Caco-2 (cell line): ENCODE measurements at regions not wholly inside any gene's neighbourhood (a gene's known extent, or its start where the extent isn't known, plus 50 kb on each side); places are given as distances from the start of the nearest gene placed in this dataset.

Experiments
- BruUV-seq: library from RNA; stranded (reverse); fragments of 400-500 nt; replicated peaks from 2 replicates; lab custom pipeline; 2021; lab: Mats Ljungman, UMichigan
- CTCF ChIA-PET: fragments of 300-600 bp; sonication (Branson Sonifier 250); formaldehyde crosslinking; loops from one replicate; lab custom pipeline; 2022; ENCODE audit warnings: antibody characterized with exemption; lab: Charles Lee
- POLR2A ChIA-PET: fragments of 300-600 bp; sonication (Branson Sonifier 250); formaldehyde crosslinking; loops from one replicate; lab custom pipeline; 2022; ENCODE audit warnings: antibody characterized with exemption; lab: Charles Lee
- DNase-seq, 2 experiments: peaks; one replicate each; pipeline versions ENCODE4 v3.0.0 to v3.0.0-alpha.2; 2020 to 2022
- H3K27me3 ChIP-seq: replicated peaks from 2 replicates; pipeline ENCODE4 v1.6.0; 2011; ENCODE audit warnings: low read length; ENCODE audit not compliant: control insufficient read depth, insufficient read depth
- H3K36me3 ChIP-seq: 2 replicates; pipeline ENCODE4 v1.5.1; 2011; ENCODE audit warnings: low read length; ENCODE audit not compliant: control insufficient read depth, insufficient read depth
- H3K4me1 ChIP-seq: fragments of 250-450 bp; sonication (Bioruptor Pico); 2 replicates; pipeline ENCODE4 v1.5.1; 2020; ENCODE audit warnings: mild to moderate bottlenecking
- H3K4me3 ChIP-seq: 2 replicates; pipeline ENCODE4 v1.5.1; 2011; ENCODE audit warnings: low read depth, mild to moderate bottlenecking, control low read depth, low read length
- H3K9me3 ChIP-seq: fragments of 250-450 bp; sonication (Bioruptor Pico); 2 replicates; pipeline ENCODE4 v1.5.1; 2020; ENCODE audit warnings: mild to moderate bottlenecking, moderate library complexity
- H3K27ac Mint-ChIP-seq: one replicate; pipeline ENCODE4 v1.8.0; 2022; ENCODE audit warnings: mixed read lengths; ENCODE audit not compliant: unreplicated experiment
- H3K27me3 Mint-ChIP-seq: one replicate; pipeline ENCODE4 v1.8.0; 2022; ENCODE audit warnings: mixed read lengths; ENCODE audit not compliant: insufficient read depth, unreplicated experiment
- H3K36me3 Mint-ChIP-seq: one replicate; pipeline ENCODE4 v1.8.0; 2022; ENCODE audit warnings: mild to moderate bottlenecking, mixed read lengths; ENCODE audit not compliant: insufficient read depth, unreplicated experiment
- H3K4me1 Mint-ChIP-seq: one replicate; pipeline ENCODE4 v1.8.0; 2022; ENCODE audit warnings: low read depth, mixed read lengths; ENCODE audit not compliant: unreplicated experiment
- H3K4me3 Mint-ChIP-seq: one replicate; pipeline ENCODE4 v1.8.0; 2022; ENCODE audit warnings: mild to moderate bottlenecking, moderate library complexity, mixed read lengths; ENCODE audit not compliant: unreplicated experiment
- H3K9me3 Mint-ChIP-seq: one replicate; pipeline ENCODE4 v1.8.0; 2022; ENCODE audit warnings: mixed read lengths; ENCODE audit not compliant: unreplicated experiment
- CTCF ChIP-seq, 2 experiments: fragments of 200-600 bp in 1 of 2; IDR thresholded peaks; 1 replicate in 1 of 2; 2 replicates in 1 of 2; pipeline versions ENCODE4 v1.5.1 to v1.8.0; 2011 to 2022; ENCODE audit warnings: antibody characterized with exemption in 1 of 2, control low read depth in 1 of 2, inconsistent platforms in 1 of 2, low read depth in 1 of 2, low read length in 1 of 2, mild to moderate bottlenecking in 1 of 2, moderate library complexity in 1 of 2; ENCODE audit not compliant: insufficient read depth in 1 of 2, severe bottlenecking in 1 of 2, unreplicated experiment in 1 of 2
- intact Hi-C: fragments of 100-400 bp; cut with micrococcal nuclease; formaldehyde crosslinking; loops from one replicate; pipeline ENCODE4 v1.10.0; 2022; ENCODE audit not compliant: unreplicated experiment

GRCh38 chr9:121599872-121600585 is 51.4 kb upstream of the DAB2IP start:
- Mint-ChIP-seq H3K4me1 (peaks cover 10% of the 10 kb centered on the region), H3K27ac (no peak overlapping the region), H3K4me3 (peak overlapping the region; percentile 67), H3K27me3 (no peaks in the 10 kb centered on the region), H3K36me3 (no peaks in the 10 kb centered on the region), H3K9me3 (no peaks in the 10 kb centered on the region)
- Histone ChIP-seq H3K4me1 (0 out of 2 replicates have a peak, but pooled peaks cover 5% of the 10 kb centered on the region), H3K36me3 (no peaks in the 10 kb centered on the region), H3K4me3 (peak overlapping the region; percentile 63), H3K27me3 (no peaks in the 10 kb centered on the region), H3K9me3 (peaks cover 7% of the 10 kb centered on the region; the same call in 1 of the 2 replicates)
- no peak for DNase-seq
- POLR2A ChIA-PET: interaction anchor here (0.6 kb wide), 1 partner anchor 1673 kb away, joined by 3 read pairs; no protein-coding TSS in a partner anchor
- no peak for TF ChIP-seq CTCF (IDR thresholded peaks at IDR 0.05; ENCODE audit: insufficient read depth in 1 of 2, low read depth in 1 of 2, low read length in 1 of 2, severe bottlenecking in 1 of 2, unreplicated experiment in 1 of 2)
- intact Hi-C loops: loop anchor here (2.0 kb wide), 1 partner anchor 53 kb away; no protein-coding TSS in a partner anchor
- no TSS peak for BruUV-seq
- CTCF ChIA-PET: interaction anchor here (0.5 to 1.7 kb wide), 3 partner anchors 21 to 53 kb away, joined by 3 to 6 read pairs (median 5); no protein-coding TSS in a partner anchor

GRCh38 chr9:121601194-121601593 is 50.2 kb upstream of the DAB2IP start:
- H3K36me3 ChIP-seq: no peaks in the 10 kb centered on the region
- no peaks in the 10 kb centered on the region for H3K27me3 ChIP-seq
- intact Hi-C loops: no loop called here
- TF ChIP-seq CTCF (IDR thresholded peaks at IDR 0.05; ENCODE audit: insufficient read depth in 1 of 2, low read depth in 1 of 2, low read length in 1 of 2, severe bottlenecking in 1 of 2, unreplicated experiment in 1 of 2): no peak
- H3K4me1 ChIP-seq: 0 out of 2 replicates have a peak, but pooled peaks cover 5% of the 10 kb centered on the region
- H3K36me3 Mint-ChIP-seq: no peaks in the 10 kb centered on the region
- POLR2A ChIA-PET: no interaction called here
- no peak overlapping the region for H3K27ac Mint-ChIP-seq
- H3K9me3 ChIP-seq: peaks cover 7% of the 10 kb centered on the region; the same call in 1 of the 2 replicates
- peaks cover 10% of the 10 kb centered on the region for H3K4me1 Mint-ChIP-seq
- no TSS peak for BruUV-seq
- H3K9me3 Mint-ChIP-seq: no peaks in the 10 kb centered on the region
- H3K27me3 Mint-ChIP-seq: no peaks in the 10 kb centered on the region
- no peak for DNase-seq
- H3K4me3 Mint-ChIP-seq: peak overlapping the region; percentile 67
- no peak overlapping the region for H3K4me3 ChIP-seq
- CTCF ChIA-PET: no interaction called here
